Neural cell (in vitro differentiated cells): ENCODE measurements at regions not wholly inside any gene's neighbourhood (a gene's known extent, or its start where the extent isn't known, plus 50 kb on each side); places are given as distances from the start of the nearest gene placed in this dataset.

Source experiments
- POLR2AphosphoS5 ChIP-seq: IDR thresholded peaks from 2 replicates; pipeline ENCODE4 v1.6.1; 2012
- SMC3 ChIP-seq: fragments of 450-650 bp; conservative IDR thresholded peaks from 2 replicates; pipeline ENCODE4 v1.6.1; 2014; ENCODE audit warnings: antibody characterized with exemption, mild to moderate bottlenecking, moderate library complexity; ENCODE audit not compliant: poor library complexity
- TF ChIP-seq, protein P1 (sequence below): IDR thresholded peaks from 2 replicates; pipeline ENCODE4 v1.6.1; 2012; ENCODE audit warnings: borderline replicate concordance

DNA sequence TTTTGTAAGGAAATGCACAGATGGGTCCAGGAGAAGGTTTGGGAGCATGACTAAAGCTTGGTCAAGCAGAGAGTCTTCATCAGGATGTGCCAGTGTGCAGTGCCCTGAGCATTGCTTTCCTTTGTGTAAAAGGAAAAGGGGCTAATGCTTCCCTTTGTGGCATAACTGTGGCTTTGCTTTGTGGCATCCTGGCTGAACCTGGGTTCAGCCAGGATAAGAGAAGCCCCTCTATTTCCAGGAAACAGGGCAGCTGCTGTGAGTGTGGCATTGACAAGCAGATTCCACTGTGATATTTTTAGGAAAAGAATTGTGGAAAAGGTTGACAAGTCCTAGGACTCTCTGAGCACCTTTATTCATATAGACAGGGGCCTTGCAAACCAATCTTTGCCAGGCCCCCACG lies 193.4 kb upstream of the CXCL12 start:
- TF ChIP-seq SMC3 (no peak), POLR2AphosphoS5 (no peak)
- TF ChIP-seq, protein P1, sequence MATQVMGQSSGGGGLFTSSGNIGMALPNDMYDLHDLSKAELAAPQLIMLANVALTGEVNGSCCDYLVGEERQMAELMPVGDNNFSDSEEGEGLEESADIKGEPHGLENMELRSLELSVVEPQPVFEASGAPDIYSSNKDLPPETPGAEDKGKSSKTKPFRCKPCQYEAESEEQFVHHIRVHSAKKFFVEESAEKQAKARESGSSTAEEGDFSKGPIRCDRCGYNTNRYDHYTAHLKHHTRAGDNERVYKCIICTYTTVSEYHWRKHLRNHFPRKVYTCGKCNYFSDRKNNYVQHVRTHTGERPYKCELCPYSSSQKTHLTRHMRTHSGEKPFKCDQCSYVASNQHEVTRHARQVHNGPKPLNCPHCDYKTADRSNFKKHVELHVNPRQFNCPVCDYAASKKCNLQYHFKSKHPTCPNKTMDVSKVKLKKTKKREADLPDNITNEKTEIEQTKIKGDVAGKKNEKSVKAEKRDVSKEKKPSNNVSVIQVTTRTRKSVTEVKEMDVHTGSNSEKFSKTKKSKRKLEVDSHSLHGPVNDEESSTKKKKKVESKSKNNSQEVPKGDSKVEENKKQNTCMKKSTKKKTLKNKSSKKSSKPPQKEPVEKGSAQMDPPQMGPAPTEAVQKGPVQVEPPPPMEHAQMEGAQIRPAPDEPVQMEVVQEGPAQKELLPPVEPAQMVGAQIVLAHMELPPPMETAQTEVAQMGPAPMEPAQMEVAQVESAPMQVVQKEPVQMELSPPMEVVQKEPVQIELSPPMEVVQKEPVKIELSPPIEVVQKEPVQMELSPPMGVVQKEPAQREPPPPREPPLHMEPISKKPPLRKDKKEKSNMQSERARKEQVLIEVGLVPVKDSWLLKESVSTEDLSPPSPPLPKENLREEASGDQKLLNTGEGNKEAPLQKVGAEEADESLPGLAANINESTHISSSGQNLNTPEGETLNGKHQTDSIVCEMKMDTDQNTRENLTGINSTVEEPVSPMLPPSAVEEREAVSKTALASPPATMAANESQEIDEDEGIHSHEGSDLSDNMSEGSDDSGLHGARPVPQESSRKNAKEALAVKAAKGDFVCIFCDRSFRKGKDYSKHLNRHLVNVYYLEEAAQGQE: no peak
